ENCODE measurements at regions not wholly inside any gene's neighbourhood (a gene's known extent, or its start where the extent isn't known, plus 50 kb on each side); places are given as distances from the start of the nearest gene placed in this dataset.
A peak's percentile ranks its signal among the peaks of the same experiment; 100 is the strongest.

DNA sequence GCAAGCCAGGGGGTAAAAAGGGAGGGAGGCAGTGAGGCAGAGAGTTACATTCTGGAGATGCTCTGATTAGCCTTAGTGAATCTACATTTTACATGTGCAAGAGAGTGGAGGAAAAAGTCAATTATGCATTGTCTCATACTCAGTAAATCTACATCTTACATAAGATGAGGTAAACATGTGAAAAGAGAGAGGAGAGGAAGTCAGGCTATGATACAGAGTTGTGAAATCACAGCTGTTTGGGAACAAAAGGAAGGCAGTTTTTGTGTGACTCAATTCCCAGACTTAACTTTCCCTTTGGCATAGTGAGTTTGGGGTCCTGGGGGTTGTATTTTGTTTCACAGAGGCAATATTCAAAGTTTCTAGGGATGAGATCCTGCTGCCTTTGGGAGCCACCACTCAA, 67.8 kb downstream of the GP2 start:
- no peak for DNase-seq

DNA sequence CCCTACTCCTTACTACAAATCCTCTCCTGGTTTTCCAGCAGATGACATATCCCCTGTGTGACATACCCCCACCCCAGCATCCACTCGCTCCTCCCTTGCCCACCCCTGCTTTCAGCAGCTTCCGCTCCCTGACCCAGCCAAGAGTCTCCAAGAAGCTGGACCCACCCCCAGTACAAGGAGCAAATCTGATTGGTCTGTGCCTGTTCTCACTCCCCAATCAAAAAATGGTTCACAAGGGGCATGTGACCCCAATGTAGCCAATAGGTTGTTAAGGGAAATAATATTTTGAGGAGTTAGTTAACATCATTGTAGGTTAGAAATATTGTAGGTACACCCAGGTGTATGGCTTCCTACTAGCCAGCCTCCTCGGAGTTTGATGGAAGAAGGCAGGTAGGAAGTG, 70.1 kb downstream of the GP2 start:
- DNase-seq, result no peak

DNA sequence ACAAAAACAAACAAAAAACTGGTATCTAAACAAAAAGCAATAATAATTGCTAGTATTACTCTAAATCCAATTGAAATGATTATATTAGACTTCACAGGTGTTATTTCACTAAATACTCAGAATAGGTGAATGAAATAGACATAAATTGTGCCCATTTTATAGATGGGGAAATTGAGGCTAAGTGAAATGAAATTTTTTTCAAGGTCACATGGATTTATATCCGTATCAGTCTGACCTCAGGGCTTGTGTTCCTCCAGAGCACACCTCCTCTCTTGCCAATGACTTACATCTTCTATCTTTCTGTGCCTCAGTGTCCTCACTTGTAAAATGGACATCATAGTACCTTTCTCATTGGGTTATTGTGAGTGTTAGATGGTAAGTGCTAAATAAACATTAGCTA, 72.3 kb downstream of the GP2 start:
- no peak for DNase-seq

DNA sequence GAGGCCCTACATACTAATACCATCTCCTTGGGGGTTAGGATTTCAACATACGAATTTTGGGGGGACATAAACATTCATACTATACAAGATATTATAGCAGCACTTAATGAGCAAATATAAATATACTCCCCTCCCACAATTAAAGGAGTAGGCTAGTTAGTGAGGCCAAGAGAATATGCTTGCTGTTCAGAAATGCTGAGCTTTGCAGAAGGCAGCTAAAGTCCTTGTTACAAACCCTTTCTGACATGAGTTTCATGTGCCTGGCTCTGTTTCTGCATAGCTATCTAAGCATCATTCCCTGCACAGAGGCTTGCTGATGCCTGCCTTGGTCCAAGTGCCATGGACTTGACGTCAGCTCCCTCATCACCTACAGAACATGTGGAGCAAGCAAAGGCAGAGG, 73.5 kb downstream of the GP2 start:
- no peak for DNase-seq

DNA sequence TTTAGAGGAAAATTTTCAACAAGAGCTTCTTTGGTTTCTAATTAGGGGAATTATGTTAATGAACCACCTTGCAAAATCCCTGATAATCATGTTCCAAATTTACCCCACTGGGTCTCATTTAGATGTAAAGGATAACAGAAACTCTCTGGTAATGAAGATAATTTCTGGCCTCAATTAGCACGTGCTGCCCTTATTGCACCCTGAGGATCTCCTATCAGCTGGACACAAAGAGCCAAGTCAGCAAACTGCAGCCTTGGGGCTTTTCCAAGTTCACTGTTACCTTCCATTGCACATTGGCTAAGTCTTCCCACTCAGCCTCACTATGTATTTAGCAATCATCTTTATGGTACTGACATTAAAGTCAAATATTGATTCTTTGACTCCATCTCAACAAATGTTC, 78.1 kb downstream of the GP2 start:
- DNase-seq, result peak; percentile 21

DNA sequence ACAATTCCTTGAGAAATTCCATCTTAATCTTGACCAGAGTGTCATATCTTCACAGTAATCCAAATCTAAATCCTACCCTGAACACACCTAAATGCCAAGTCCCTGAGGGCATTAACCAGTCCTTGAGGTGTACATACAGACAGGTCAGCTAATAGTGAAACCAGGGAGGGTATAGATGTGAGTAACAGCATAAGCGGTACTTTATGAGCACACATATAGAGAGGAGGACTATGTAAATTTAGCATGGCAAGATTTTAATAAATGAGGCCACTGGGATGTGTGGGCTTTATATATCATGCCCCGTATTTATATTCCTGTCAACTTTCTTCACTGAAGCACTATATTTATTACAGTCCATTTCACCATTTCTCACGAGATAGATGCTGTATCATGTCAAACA, 80.2 kb downstream of the GP2 start:
- DNase-seq, result no peak

DNA sequence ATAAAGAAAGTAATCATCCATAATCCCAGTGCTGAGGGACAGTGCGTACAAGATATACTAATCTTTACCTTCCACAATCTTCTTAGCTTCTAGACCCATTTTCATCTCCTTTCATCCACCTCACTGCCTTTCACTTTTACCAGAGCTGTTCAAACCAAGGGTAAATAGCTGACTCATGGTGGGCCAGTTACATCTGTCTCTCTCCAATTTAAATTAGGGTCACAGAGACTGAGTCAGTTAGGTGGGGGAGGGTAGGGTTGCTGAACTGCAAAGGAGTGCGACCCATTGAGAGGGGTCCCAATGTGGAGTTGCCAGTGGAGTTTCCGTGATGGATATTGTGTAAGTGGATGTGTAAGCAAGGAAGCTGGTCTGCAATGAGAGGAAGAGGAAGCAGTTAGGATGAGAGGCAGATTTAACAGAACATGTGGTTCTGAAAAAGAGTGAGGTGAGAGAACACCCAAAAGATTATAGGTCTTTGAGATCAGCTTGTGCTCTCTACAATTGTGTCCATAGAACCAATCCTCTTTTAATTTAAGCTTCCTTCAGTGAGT, 83.5 kb downstream of the GP2 start:
- DNase-seq, result no peak

DNA sequence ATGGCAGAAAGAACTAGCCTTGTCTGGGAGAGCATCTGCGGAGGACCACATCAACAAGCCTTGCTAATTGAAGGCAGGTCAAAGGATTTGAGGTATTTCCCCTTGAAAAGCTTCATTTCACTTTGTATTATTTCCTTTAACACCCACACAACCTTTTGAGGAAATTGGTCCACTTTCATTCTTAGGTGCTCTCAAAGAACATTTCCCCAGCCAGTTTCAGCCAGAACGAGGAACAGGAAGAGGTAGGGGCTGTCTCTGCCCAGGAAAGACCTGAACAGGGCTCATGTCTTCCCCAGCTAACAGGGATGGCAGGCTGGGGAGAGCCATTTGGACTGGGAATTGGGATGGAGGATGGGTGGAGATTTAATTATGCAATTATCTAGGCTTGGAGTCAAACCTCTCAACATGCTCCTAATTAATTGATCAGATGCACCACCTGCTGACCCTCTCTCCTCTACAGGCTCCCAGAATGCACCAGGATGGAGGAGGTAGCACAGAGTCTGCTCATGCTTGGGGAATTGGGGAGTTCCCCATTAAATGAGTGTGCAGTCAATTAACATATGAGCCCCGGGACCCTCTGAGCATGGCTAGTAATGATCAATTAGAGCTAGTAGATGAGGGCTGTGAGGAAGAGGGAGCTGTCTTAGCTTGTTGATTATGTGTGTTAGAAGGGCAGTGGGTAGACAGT, 84.6 kb downstream of the GP2 start:
- DNase-seq, result peak; percentile 13

DNA sequence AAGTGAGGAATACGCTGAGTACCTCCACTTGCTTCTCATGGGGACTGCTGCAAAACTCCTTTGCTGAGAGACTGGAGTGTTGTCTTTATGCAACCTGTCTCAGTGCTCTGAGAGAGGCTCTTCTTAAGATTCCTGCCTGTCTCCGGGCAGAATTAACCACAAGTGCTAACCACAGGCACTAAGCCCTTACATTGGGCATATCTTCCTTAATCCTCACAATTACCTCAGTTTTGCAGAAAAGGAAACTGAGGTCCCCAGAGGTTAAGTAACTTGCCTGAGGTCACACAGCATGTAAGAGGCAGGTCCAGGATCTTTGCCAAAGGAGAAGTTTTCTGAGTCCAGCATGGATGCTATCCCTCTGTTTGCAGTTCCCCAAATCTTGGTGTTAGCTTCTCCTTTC, 86.0 kb downstream of the GP2 start:
- no peak for DNase-seq

DNA sequence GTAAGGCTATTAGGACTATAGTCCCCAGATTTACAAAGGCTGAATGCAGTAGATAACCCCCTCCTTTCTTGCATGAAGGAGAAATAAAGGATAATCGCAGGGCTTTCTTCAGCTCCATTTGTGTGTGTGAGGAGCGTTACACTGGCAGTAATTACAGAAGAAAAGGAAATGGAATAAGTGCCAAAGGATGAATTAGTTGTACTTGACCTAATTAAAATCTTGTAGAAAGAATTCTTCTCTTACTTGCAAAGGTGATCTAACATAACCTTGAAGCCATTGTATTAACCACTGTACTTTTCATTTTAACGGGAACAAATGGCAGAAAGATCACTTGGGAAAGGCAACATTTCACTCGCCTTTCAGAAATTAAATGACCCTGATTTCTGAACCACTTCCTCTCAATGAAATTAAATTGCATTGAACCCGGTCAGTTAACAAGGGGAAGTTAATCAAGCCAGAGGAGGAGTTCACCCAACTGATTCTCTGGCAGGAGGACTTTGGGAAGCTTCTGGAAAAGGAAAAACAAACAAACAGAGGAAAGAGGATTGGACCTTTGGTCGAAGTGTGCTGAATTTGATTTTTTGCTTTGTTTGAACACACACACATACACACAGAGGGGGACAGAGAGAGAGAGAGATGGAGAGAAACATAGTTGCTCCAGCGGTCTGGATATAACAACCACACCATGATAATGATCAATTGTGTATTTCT, 90.6 kb downstream of the GP2 start:
- no peak for DNase-seq

DNA sequence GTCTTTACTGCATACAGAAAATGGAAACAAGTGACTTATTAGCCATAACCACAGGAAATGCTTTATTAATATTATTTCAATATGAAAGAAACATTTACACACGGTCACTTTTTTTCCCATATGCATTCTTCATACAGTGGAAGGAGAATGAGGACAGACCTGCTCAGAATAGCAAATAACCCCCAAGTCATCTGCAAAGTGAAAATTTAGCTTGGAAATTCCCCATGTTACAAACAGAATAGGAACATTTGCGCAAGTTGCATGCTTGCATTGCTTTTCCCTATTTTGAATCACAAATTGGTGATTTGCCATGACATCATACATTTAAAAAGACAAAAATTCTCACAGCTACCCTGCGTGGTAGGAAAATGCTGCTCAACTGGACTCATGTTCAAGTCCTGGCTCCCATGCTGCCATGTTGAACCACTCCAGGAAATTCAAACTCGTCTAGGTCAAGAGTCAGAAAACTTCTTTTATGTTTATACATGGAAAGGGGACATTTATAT, 102.0 kb downstream of the GP2 start:
- DNase-seq, result no peak

DNA sequence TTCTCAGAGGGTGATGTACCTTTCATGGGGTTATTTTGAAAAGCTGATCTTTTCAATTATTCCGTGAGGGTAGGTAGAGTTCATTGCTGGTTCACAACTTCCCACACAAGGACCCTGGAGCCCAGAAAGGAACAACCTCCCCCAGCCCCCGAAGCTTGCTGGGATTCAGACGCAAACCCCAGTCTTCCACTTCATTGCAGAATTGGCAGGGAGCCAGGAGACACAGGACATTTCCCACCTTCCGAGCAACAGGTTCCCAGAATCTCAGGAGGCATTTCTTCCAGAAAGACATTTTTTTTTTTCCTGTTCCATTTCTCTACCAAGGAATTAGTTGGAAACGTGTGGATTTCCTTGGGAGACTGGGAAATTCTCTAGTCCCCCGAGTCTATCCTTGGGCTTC, 106.1 kb downstream of the GP2 start:
- no peak for DNase-seq

DNA sequence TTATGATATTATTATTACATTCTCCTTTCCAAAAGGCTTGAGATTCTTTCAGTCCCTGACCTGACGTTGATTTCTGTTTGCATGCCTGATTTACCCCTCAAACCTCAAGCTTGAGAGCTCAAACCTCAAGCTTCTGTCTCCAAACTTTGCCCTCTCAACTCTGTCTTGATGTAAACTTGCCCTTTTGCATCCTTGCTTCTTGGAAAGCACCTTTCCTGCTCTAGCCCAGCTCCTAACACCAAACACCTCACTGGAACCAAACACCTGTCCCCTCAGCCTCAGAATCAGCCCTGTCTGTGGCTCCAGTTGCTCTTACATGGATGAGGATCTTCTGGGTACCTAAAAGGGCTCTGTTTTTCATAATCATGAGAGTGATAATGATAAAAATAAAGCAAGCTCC, 109.2 kb downstream of the GP2 start:
- no peak for DNase-seq

DNA sequence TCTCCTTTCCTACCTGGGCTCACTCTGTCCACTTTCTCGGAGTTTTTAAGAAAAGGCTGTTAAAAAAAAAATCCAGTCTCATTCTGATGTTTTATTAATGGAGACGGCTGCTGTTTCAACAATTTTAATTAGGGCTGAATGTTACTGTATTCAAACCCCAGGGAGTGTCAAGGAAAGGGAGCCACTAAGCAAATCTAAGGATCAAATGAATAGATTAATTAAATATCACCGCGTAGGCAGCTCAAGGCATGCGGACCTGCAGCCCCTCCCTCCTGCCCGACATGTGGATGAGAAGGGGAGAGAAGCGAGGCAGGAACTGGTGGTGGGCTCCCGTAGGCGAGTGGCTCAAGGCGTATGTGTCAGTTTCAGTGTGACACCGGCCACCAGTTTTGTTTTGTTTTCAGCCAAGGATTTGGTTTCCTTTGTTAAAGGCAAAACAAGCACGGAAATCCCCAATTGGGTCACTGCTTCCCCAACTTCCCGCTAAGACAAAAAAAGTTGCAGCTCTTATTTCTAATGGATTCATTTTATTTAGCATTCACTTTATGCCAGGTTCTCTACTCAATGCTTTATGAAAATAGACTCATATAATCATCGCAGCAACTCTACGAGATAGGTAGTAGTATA, 110.6 kb downstream of the GP2 start:
- DNase-seq, result no peak

DNA sequence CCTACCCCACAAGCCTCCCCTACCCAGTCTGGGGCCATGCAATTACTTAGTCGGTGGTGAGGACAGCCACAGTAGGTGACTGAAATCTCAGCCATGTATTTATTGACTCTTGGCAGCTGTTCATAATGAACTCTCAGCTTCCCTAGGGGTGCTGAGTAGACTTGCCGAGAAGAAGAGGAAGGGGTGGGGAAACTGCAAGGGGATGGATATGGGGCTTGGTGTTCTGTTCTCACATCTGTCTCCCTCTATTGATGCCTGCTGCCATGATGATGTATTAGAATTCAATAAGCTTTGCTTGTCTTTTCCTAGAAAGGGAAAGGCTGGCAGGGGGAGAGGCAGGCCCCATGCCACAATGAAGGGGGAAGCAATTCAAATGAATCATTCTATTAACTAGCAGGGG, 112.9 kb downstream of the GP2 start:
- no peak for DNase-seq

DNA sequence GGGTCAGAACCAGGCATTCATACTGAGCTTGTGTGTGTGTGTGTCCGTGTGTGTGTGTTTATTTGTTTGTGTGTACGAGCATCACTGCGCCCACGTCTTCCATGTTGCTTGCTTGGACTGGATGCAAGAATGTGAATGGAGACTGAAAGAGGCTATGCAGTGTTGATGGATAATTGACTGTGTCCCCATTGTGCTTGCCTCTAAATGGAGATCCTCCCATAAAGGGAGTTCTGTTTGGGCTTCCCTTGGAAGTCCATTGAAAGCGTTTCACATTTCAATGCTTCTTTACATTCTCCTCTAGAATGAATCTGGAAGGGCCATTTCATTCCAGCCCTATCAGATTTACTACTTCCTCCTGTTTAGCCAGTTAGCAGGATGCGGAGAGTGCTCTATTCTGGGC, 124.0 kb downstream of the GP2 start:
- no peak for DNase-seq

DNA sequence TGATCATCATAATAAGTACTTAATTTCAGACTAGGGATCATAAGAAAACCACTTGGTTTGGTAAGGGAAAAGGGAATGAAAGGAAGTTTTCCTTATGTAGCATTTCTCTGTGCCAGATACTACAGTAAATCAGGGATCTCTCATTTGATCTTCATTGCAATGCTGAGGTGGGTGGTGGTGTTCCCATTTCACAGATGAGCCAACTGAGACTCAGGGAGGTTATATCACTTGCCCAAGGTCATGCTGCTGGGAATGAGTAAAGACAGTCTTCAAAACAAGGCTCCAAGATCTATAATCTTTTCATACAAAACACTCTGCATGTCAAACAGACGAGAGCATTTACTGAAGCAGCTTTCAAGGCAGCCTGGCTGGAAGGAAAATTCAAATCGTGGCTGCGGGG, 124.6 kb downstream of the GP2 start:
- DNase-seq, result no peak

DNA sequence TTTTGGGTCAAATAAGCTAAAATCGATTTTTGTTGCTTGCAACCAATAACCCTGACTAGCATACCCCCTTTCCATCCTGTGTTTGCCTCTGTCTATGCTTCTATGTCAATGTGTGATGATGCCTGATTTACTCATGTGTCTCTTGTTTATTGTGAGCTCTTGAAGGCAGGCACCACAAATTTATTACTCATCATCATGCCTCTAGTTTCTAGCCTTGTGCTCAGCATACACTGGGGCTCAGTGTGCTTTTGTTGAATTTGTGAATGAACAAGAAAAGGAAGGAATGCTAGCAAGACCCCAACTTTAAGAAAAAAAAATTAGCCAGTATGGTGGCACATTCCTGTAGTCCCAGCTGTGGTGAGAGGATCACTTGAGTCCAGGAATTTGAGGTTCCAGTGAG, 119.1 kb upstream of the GPR139 start:
- DNase-seq, result no peak

DNA sequence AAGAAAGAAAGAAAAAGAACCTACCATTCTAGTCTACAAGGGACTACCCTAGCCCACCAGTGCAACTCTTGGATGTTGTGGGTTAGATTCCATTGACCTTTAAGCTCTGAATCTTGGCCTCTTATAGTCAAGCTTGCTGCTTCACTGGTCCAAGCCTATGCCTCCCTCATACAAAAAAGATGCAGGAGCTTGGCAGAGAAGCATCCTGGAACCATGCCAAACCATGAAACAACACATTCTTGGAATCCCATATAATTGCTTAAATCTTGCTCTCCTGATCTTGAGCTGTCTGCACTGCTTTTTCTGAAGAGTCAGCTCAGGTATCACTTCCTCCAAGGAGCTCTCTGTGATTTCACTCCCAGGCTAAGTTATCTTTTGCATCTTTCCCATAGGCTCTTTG, 117.9 kb upstream of the GPR139 start:
- no peak for DNase-seq

DNA sequence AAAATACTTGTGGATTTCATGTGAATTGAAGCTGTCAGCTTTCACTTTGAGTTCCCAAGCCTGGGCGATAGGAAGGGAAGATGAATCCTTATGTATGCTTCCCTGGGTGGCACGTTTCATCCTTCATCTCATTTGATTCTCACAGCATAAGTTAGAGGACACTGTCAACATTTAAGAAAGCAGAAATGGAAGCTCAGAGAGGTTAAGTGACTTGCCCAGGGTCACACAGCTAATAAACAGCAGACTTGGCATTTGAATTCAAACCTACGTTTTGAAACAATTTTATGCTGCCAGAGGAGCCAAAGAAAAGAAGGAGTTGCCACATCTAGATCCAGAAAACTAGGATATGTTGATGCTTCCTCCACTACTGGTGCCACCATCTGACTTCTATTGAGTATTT, 108.3 kb upstream of the GPR139 start:
- DNase-seq, result no peak

DNA sequence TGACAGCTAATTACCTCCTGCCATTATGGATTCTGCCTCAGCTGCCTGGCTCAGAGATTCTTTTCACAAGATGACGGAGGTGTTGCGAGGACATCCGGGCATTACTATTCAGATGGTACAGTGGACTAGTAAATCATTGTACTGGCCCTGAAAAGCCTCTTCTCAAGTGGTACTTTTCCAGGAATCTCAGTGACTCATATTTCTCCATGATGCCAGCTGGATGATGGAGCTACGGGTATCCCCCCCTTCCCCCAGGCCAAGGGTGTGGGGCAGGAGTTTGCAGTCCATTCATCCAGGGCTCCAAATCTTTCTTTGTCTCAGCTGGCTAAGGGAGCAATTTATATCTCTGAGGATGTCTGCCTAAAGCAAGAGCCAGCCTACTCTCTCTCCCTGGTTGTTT, 107.7 kb upstream of the GPR139 start:
- peak; percentile 20 for DNase-seq

DNA sequence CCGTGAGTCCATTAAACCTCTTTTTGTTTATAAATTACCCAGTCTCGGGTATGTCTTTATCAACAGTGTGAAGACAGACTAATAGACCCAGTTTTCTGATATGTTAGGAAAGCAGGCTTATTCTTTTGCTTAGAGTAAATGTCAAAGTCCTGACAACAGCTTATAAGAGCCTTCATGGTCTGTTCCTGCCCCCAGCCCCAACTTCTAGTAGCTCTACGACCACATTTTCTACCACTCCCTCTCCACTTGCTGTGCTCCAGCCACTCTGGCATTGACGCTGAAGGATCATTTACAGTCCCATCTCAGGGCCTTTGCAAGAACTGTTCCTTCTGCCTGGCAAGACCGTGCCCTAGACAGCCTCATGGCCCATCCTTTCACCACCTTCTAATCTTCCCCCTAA, 104.6 kb upstream of the GPR139 start:
- no peak for DNase-seq

DNA sequence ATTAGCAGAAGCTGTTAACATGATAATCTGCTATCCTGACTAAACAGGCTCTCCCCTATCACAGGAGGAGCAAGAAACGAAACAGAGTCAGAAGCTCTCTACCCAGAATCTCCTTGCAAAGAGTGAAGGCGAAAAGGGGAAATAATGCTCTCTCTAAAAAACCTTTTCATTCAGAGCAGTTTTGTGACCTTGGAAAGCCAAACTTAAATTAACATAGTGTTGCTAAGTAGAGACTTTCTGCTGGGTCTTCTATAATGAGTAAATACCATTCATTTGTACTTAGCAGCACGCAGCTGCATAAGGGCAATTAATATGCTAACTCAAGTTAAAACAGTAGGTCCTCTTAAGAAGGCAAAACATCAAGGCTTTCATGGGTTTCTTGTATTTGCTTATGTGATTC, 101.7 kb upstream of the GPR139 start:
- DNase-seq, result no peak

DNA sequence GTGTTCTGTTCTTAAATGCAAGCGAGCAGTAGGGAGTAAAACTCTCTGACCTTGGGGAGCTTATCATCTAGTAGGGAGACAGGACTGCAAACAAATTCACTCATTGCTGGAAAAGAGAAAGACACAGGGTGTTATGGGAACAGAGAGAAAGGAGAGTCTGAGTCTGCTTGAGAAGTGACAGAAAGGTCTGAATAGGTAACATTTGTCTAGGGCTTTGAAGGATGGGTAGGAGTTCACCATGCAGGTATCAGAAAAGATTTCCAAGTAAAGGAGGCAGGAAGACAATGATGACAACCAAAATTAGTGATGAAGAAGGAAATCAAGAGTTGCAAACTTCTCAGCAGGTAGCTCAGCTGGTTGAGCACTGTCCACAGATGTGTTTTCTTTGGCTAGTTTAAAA, 93.6 kb upstream of the GPR139 start:
- DNase-seq, result no peak

Measured in NCI-H1105 treated with DMSO at 0.1 percent for 48 hours (cell line).